Immature natural killer cell (primary cell): ENCODE measurements at regions not wholly inside any gene's neighbourhood (a gene's known extent, or its start where the extent isn't known, plus 50 kb on each side); places are given as distances from the start of the nearest gene placed in this dataset.
"Not testable (repeated sequence)": the region's sequence is repeated elsewhere in the genome, so short reads cannot be mapped to it uniquely, and the experiment has no call there.

Source experiments
- DNase-seq, 3 donors: peaks; one replicate each; pipeline ENCODE4 v3.0.0; 2022; ENCODE audit warnings: mixed read lengths in 1 of 3
- H3K27ac Mint-ChIP-seq, 6 donors: one replicate each; pipeline ENCODE4 v1.8.0; 2020; ENCODE audit warnings: mixed read lengths in 6 of 6, mild to moderate bottlenecking in 5 of 6, inconsistent platforms in 4 of 6, moderate library complexity in 3 of 6
- H3K27me3 Mint-ChIP-seq, 3 donors: one replicate each; pipeline ENCODE4 v1.8.0; 2020 to 2021; ENCODE audit warnings: low read depth in 3 of 3, mild to moderate bottlenecking in 3 of 3, mixed read lengths in 3 of 3, moderate library complexity in 3 of 3, inconsistent platforms in 1 of 3
- H3K36me3 Mint-ChIP-seq, 3 donors: one replicate each; pipeline ENCODE4 v1.8.0; 2020; ENCODE audit warnings: mixed read lengths in 3 of 3, inconsistent platforms in 2 of 3, mild to moderate bottlenecking in 2 of 3
- H3K4me1 Mint-ChIP-seq, 2 donors: one replicate each; pipeline ENCODE4 v1.8.0; 2020; ENCODE audit warnings: inconsistent platforms in 2 of 2, mild to moderate bottlenecking in 2 of 2, mixed read lengths in 2 of 2, moderate library complexity in 1 of 2
- H3K4me3 Mint-ChIP-seq, 5 donors: one replicate each; pipeline ENCODE4 v1.8.0; 2020; ENCODE audit warnings: mild to moderate bottlenecking in 5 of 5, mixed read lengths in 5 of 5, inconsistent platforms in 3 of 5, moderate library complexity in 3 of 5
- H3K9me3 Mint-ChIP-seq, 6 donors: one replicate each; pipeline ENCODE4 v1.8.0; 2020; ENCODE audit warnings: mild to moderate bottlenecking in 6 of 6, mixed read lengths in 6 of 6, inconsistent platforms in 4 of 6, moderate library complexity in 3 of 6

DNA sequence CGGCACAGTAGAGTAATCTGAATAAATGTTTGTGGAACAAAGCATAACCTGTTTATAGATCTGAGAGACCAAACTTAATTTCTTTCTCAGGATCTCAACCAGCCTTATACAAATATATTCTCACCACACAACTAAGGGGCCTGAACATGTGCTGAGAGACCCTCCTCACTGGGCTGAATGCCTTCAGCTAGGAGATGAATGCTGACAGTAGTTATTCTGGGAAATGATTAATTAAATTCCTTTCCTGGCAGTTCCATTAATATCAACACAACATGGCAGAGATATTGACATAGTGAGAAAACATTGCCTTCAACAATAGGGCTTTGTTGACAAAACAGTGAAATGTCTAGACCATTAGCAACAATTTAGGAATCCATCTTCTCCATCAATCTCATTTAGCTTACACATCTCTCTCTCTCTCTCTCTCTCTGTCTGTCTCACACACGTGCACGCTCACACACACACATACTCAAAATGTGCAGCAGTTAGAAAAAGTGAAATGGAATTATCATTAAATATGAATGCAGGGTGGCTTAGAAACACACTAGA lies 780.8 kb upstream of the CDH8 start:
- peaks cover 0 to 7% (median 5%) of the 10 kb centered on the region in 3 donors for H3K36me3 Mint-ChIP-seq
- DNase-seq, result no peak
- H3K4me3 Mint-ChIP-seq, result no peak overlapping the region
- H3K4me1 Mint-ChIP-seq, result no peaks in the 10 kb centered on the region
- H3K9me3 Mint-ChIP-seq, result peaks cover 4 to 70% (median 36%) of the 10 kb centered on the region in 6 donors
- H3K27me3 Mint-ChIP-seq, result peaks cover 0 to 2% (median 1%) of the 10 kb centered on the region in 3 donors
- no peak overlapping the region for H3K27ac Mint-ChIP-seq

DNA sequence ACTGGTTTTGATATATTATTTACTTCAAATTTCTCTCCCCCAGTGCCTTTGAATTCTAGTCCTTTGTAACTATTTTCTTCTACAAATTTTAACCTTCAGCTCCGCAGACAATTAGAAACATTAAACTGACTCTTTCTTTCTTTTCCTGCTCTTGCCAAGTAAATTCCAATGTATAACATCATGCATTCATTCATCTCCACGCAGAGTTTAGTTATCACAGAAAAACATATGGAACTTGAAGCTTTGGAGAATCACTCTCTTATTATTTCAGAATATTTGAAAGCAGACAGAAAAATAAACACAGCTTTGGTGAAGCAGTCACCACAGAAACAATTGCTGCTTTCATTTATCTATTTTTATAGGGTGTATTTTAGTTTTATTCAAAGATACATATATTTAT lies 778.7 kb upstream of the CDH8 start:
- H3K4me1 Mint-ChIP-seq, result no peaks in the 10 kb centered on the region
- H3K27ac Mint-ChIP-seq, result no peak overlapping the region
- peaks cover 0 to 2% (median 1%) of the 10 kb centered on the region in 3 donors for H3K27me3 Mint-ChIP-seq
- no peak overlapping the region for H3K4me3 Mint-ChIP-seq
- DNase-seq, result no peak
- H3K36me3 Mint-ChIP-seq, result peaks cover 0 to 7% (median 5%) of the 10 kb centered on the region in 3 donors
- H3K9me3 Mint-ChIP-seq, result peaks cover 2 to 72% (median 40%) of the 10 kb centered on the region in 6 donors

DNA sequence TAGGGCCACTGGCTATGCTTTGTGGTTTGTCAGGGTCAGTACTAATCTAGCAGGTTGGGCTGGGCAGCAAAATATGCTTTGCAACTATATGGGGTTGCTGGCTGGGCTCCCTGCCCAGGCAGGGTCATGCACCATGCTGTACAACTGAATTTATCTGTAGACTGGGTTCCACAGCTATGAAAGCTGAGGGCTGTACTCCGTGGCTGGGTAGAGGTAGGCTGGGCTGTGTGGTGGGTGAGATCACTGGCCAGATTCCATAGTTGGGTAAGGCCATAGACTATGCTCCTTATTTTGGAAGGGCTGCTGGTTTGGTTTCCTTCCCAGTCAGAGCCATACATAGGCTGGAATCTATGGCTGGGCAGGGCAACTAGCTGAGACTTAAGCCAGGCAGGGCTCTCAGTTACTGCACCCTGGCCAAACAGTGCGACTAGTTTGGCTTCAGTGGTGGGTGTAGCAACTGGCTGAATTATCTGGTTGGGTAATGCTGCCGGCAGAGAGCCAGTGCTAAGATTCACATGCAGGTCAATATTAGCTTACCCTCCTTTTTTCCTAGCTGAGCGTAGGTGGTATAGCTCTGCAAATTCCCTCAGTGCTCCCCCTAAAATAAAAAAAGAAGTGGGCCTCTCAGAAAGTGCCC lies 769.1 kb upstream of the CDH8 start:
- H3K9me3 Mint-ChIP-seq, result peaks cover 8 to 51% (median 29%) of the 10 kb centered on the region in 6 donors
- no peak overlapping the region for H3K27ac Mint-ChIP-seq
- H3K27me3 Mint-ChIP-seq, result no peaks in the 10 kb centered on the region
- peaks cover 0 to 3% (median 0%) of the 10 kb centered on the region in 3 donors for H3K36me3 Mint-ChIP-seq
- no peaks in the 10 kb centered on the region for H3K4me1 Mint-ChIP-seq
- H3K4me3 Mint-ChIP-seq, result no peak overlapping the region
- DNase-seq, result no peak

DNA sequence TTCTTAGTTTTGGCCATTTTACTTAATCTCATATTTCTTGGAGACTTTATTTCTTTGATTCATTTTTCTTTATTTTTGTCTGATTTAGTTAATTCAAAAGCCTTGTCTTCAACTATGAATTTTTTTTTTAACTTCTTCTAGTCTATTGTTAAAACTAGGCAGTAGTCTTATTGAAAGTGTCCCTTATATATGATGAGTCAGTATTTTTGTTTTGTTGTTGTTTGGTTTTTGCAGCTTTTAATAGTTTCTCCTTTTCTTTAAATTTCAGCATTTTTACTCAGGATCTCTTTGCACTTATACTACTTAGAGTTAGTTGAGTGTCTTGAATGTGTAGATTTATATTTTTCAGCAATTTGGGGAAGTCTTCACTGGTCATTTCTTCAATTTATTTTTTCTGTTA lies 758.5 kb upstream of the CDH8 start:
- peaks cover 18 to 77% (median 63%) of the 10 kb centered on the region in 6 donors for H3K9me3 Mint-ChIP-seq
- H3K27me3 Mint-ChIP-seq, result no peaks in the 10 kb centered on the region
- H3K4me3 Mint-ChIP-seq, result no peak overlapping the region
- no peak overlapping the region for H3K27ac Mint-ChIP-seq
- DNase-seq, result no peak
- H3K36me3 Mint-ChIP-seq, result no peaks in the 10 kb centered on the region
- no peaks in the 10 kb centered on the region for H3K4me1 Mint-ChIP-seq

DNA sequence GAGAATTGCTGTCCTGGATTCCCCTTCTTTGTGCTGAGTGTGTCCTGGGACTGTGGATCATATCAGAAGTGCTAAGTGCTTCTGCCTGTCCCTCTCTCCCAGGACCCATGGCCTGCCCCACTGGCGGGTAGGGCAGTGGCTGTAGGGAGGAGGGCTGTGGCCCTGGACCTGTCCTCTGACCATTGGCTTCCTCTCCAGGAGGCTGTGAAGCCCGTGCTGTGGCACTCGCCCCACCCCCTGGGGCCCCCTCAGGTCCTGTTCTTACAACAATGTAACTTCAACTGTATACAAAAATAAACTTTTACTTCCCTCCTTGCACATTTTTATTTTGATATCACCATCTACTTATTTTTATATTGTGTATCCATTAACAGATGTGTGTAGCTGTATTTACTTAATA lies 743.8 kb upstream of the CDH8 start:
- H3K4me3 Mint-ChIP-seq, H3K27me3 Mint-ChIP-seq, DNase-seq, H3K36me3 Mint-ChIP-seq, H3K4me1 Mint-ChIP-seq, H3K27ac Mint-ChIP-seq: not testable (repeated sequence)
- peaks cover 2 to 55% (median 31%) of the 10 kb centered on the region in 6 donors for H3K9me3 Mint-ChIP-seq

DNA sequence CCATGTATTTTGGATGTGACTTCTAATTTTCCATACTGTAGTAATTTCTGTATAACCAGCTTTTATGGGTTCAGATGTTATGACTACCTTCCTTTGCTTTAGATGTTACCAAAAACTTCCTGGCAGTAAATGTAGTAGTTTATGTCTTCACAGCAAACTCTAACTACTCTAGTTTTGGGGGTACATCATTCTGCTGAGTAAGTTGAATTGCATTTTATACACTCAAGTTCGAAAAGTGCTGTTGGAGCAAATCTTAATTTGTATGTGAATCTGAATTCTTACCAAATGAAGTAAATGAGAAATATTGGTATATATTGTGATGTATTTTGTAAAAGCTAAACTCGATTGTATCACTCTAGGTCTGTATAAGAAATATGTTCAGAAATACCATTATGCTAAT lies 728.3 kb upstream of the CDH8 start:
- H3K27ac Mint-ChIP-seq, result no peak overlapping the region
- H3K36me3 Mint-ChIP-seq, result no peaks in the 10 kb centered on the region
- no peak for DNase-seq
- H3K4me1 Mint-ChIP-seq, result no peaks in the 10 kb centered on the region
- H3K4me3 Mint-ChIP-seq, result no peak overlapping the region
- H3K27me3 Mint-ChIP-seq, result no peaks in the 10 kb centered on the region
- H3K9me3 Mint-ChIP-seq, result peaks cover 5 to 66% (median 35%) of the 10 kb centered on the region in 6 donors

DNA sequence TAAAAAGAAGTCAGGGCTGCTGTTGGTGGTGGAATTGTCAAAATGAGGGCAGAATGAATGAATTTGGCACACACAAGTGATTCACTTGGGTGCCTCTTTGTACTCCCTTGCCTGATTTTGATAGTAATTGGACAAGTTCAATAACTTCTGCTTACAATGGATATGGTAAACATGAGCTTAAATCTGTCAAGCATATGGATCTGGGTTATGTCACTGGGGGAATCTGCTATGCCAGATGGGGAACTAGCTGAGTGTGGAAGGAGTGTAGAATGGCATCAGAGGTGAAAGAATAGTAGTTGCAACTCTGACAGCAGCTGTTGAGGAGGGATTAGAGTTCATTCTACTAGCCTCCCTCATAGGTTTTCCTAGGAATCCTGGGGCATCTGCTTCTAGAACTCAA lies 724.2 kb upstream of the CDH8 start:
- H3K4me3 Mint-ChIP-seq, result no peak overlapping the region
- no peak for DNase-seq
- H3K36me3 Mint-ChIP-seq, result no peaks in the 10 kb centered on the region
- peaks cover 3 to 65% (median 41%) of the 10 kb centered on the region in 6 donors for H3K9me3 Mint-ChIP-seq
- H3K4me1 Mint-ChIP-seq, result no peaks in the 10 kb centered on the region
- H3K27me3 Mint-ChIP-seq, result no peaks in the 10 kb centered on the region
- no peak overlapping the region for H3K27ac Mint-ChIP-seq

DNA sequence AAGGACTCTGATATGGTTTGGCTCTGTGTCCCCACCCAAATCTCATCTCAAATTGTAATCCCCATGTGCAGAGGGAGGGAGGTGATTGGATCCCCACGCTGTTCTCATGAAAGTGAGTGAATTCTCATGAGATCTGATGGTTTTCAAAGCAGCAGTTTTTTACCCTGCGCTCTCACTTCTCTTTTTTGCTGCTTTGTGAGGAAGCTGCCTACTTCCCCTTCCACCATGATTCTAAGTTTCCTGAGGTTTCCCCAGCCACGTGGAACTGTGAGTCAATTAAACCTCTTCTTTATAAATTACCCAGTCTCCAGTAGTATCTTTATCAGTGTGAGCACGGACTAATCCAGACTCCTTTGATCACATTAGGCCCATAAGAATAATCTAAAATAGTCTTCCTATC lies 719.7 kb upstream of the CDH8 start:
- Mint-ChIP-seq H3K27me3 (no peaks in the 10 kb centered on the region), H3K4me3 (no peak overlapping the region), H3K4me1 (no peaks in the 10 kb centered on the region), H3K27ac (no peak overlapping the region), H3K9me3 (peaks cover 0 to 71% (median 34%) of the 10 kb centered on the region in 6 donors), H3K36me3 (peaks cover 0 to 4% (median 0%) of the 10 kb centered on the region in 3 donors)
- no peak for DNase-seq

DNA sequence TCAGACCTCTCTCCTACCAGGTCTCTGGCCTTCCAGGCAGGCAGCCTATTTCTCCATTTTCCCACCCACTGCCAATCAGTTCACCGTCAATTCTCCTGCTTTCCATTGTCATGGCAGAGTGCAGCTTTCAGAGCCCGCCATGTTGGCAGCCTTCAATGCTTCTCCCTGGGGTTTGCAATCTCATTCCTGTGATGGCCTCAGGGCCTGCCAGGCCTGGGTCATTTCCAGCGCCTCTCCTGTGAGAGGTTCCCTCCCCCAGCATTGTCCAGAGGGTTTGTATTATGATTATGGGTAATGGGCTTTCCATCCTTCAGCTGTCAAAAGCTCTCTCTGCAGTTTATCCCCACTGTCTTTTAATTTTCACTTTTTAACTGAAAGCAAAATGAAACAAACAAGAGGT lies 716.6 kb upstream of the CDH8 start:
- Mint-ChIP-seq H3K4me1 (no peaks in the 10 kb centered on the region), H3K4me3 (no peak overlapping the region), H3K27me3 (no peaks in the 10 kb centered on the region), H3K27ac (no peak overlapping the region), H3K36me3 (peaks cover 0 to 4% (median 0%) of the 10 kb centered on the region in 3 donors), H3K9me3 (peaks cover 0 to 72% (median 28%) of the 10 kb centered on the region in 6 donors)
- DNase-seq, result no peak

DNA sequence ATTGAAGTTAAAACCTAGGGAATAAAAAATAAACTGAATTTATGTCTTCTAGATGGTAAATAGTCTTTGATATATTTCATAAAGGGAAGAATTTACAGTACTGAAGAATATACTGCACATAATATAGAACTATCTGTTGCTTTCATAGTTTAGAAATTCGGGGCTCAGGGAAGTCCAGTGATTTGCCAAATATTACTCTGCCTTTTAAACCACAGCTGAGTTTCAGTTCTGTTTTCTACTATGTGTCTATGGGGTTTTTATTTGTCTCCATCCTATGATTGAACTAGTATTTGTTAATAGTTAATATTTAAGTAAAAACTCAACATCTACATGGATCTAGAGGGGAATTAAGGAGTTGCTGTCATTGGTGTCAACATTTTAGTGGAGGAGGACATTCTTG lies 715.0 kb upstream of the CDH8 start:
- peaks cover 2 to 77% (median 29%) of the 10 kb centered on the region in 6 donors for H3K9me3 Mint-ChIP-seq
- no peaks in the 10 kb centered on the region for H3K27me3 Mint-ChIP-seq
- no peak overlapping the region for H3K4me3 Mint-ChIP-seq
- H3K4me1 Mint-ChIP-seq, result no peaks in the 10 kb centered on the region
- peaks cover 0 to 4% (median 0%) of the 10 kb centered on the region in 3 donors for H3K36me3 Mint-ChIP-seq
- DNase-seq, result no peak
- no peak overlapping the region for H3K27ac Mint-ChIP-seq

DNA sequence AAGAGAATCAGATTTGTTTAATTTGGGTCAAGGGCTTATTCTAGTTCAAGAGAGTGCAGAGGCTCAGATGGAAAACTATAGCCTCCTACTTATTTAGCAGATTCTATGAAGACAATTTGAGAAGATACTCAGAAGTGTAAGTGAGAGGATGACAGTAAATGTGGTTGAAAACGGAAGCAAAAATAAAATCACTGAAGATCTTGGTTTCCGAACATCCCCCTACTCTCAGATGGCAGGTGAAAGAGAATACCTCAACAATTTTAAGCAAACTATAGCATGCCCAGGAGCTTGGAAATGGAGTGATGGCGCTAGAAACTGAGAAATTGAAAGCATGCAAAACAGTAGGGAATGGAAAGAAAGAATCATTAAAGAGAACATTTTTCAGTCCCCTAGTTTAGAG lies 705.5 kb upstream of the CDH8 start:
- no peak for DNase-seq
- Mint-ChIP-seq H3K9me3 (peaks cover 15 to 72% (median 40%) of the 10 kb centered on the region in 6 donors), H3K4me3 (no peak overlapping the region), H3K4me1 (no peaks in the 10 kb centered on the region), H3K36me3 (peaks cover 0 to 5% (median 0%) of the 10 kb centered on the region in 3 donors), H3K27me3 (peaks cover 0 to 2% (median 1%) of the 10 kb centered on the region in 3 donors), H3K27ac (no peak overlapping the region)

DNA sequence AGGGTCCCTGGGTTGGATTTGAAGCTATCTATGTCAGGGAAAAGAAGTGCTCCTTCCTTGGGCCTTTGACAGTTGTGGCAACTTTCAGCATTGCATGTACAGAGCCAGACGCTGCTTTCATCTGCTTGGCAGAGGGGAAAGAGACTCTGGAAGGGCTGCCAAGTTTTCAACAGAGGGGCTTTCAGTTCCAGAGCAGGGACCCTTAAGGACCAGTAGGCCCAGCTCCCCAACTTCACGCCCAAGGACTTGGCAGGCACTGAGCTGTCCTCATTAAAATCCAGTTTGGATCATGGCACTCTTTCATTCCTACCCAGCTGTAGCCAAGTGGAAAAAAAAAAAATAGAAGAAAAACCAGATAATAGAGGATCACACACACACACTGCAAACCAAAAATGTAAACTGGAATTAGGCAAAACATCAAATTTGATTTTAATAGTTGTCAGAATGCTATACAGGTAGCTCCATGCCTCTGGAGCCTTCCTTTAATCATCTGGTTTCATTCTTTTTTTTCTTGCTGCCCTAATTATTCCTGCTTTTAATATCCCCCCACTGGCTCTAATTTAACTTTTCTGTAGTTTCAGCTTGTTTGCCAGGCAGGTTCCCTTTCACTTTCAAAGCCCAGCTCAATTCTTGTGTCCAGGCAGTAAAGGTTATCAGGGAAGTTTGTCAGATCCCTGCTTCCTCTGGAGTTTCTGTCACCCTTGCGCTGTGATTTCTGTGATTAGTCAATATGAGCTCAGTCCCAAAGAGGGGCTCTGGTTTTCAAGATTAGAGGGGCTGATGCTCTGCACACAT lies 702.6 kb upstream of the CDH8 start:
- Mint-ChIP-seq H3K36me3 (peaks cover 0 to 5% (median 0%) of the 10 kb centered on the region in 3 donors), H3K4me3 (no peak overlapping the region), H3K27ac (no peak overlapping the region)

DNA sequence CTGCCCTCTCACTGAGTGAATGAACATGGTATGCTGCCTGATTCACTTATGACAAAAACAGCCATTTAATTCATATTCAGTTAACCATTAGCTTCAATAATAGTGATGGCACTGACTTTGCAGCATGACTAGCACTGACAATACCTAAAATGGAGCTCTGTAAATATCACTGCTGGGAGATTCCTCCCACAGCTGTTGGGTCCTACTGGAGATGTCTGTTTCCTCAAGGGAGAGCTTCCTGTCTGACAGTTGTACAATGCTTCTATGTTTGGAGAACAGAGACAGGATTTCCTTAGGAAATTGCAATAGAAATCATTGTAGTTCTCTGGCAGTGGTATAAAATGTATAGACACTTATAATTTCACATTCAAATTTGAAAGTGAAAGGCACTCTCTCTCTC lies 695.9 kb upstream of the CDH8 start:
- Mint-ChIP-seq H3K4me3 (no peak overlapping the region), H3K4me1 (no peaks in the 10 kb centered on the region), H3K27ac (no peak overlapping the region), H3K27me3 (no peaks in the 10 kb centered on the region), H3K9me3 (peaks cover 4 to 50% (median 19%) of the 10 kb centered on the region in 6 donors), H3K36me3 (peaks cover 0 to 6% (median 4%) of the 10 kb centered on the region in 3 donors)
- DNase-seq, result no peak

More for the DNA sequence above, 702.6 kb upstream of the CDH8 start:
- no peak for DNase-seq
- Mint-ChIP-seq H3K4me1 (no peaks in the 10 kb centered on the region), H3K27me3 (no peaks in the 10 kb centered on the region), H3K9me3 (peaks cover 13 to 60% (median 27%) of the 10 kb centered on the region in 6 donors)

DNA sequence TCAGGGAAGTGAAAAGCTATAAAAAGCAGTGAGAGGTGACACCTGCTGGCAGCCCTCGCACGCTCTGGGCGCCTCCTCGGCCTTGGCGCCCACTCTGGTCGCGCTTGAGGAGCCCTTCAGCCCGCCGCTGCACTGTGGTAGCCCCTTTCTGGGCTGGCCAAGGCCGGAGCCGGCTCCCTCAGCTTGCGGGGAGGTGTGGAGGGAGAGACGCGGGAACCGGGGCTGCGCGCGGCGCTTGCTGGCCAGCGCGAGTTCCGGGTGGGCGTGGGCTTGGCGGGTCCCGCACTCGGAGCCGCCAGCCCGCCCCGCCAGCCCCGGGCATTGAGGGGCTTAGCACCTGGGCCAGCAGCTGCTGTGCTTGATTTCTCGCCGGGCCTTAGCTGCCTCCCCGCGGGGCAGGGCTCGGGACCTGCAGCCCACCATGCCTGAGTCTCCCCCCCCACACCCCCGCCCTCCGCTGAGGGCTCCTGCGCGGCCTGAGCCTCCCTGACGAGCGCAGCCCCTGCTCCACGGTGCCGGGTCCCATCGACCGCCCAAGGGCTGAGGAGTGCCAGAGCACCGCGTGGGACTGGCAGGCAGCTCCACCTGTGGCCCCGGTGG lies 688.5 kb upstream of the CDH8 start:
- not testable (repeated sequence) for H3K4me3 Mint-ChIP-seq, DNase-seq, H3K4me1 Mint-ChIP-seq, H3K27ac Mint-ChIP-seq, H3K27me3 Mint-ChIP-seq, H3K36me3 Mint-ChIP-seq
- H3K9me3 Mint-ChIP-seq, result peaks cover 7 to 73% (median 32%) of the 10 kb centered on the region in 6 donors
